Kidney epithelial cell (primary cell): ENCODE measurements at regions not wholly inside any gene's neighbourhood (a gene's known extent, or its start where the extent isn't known, plus 50 kb on each side); places are given as distances from the start of the nearest gene placed in this dataset.
"Not testable (repeated sequence)": the region's sequence is repeated elsewhere in the genome, so short reads cannot be mapped to it uniquely, and the experiment has no call there.

Experiments
- DNase-seq: peaks from one replicate; pipeline ENCODE4 v3.0.0-alpha.2; 2010; ENCODE audit warnings: low read depth
- H3K27me3 ChIP-seq: 2 replicates; pipeline ENCODE4 v1.6.0; 2011; ENCODE audit warnings: low read length; ENCODE audit not compliant: control insufficient read depth, insufficient read depth
- H3K36me3 ChIP-seq: 2 replicates; pipeline ENCODE4 v1.5.1; 2011; ENCODE audit warnings: low read length; ENCODE audit not compliant: control insufficient read depth, insufficient read depth
- H3K4me3 ChIP-seq: 2 replicates; pipeline ENCODE4 v1.5.1; 2011; ENCODE audit warnings: low read depth, mild to moderate bottlenecking, control low read depth, low read length
- CTCF ChIP-seq: IDR thresholded peaks from 2 replicates; pipeline ENCODE4 v1.5.1; 2011; ENCODE audit warnings: mild to moderate bottlenecking, moderate library complexity, low read length, control low read depth, inconsistent platforms; ENCODE audit not compliant: insufficient read depth, poor library complexity, severe bottlenecking

DNA sequence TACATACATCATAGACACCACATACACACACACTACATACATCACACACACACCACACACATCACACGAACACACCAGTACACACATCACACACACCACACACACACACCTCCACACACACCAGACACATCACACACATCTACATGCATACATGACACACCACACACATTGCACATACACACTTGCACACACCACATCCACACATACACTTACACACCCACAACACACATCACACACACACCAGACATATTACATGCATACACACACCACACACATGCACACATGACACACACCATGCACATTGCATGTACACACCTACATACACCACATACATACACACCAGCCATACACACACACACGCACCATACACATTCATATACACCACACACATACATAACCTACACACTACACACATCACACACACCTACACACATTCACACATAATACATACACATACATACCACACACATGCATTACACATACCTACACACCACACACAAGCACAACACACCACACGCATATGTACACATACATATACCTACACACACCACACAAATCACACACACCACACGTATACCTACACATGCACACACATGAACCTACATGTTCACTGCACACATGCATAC is 156.5 kb downstream of the NDUFA10 start:
- no peak for TF ChIP-seq CTCF
- Histone ChIP-seq H3K36me3 (no peaks in the 10 kb centered on the region), H3K27me3 (no peaks in the 10 kb centered on the region), H3K4me3 (no peak overlapping the region)
- no peak for DNase-seq

DNA sequence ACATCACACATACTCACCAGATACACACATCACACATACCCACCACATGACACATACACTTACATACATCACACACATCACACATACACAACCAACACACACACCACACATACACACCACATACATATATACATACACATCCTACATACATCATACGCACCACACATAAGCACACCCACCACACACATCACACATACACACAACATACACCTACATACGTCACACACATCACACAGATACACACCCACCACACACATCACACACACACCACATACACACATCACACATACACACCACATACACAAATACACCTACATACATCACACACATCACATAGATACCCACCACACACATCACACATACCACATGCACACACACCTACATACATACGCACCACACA is 158.4 kb downstream of the NDUFA10 start:
- H3K4me3 ChIP-seq = no peak overlapping the region
- no peak for TF ChIP-seq CTCF
- DNase-seq = no peak
- H3K27me3 ChIP-seq = no peaks in the 10 kb centered on the region
- H3K36me3 ChIP-seq = no peaks in the 10 kb centered on the region

DNA sequence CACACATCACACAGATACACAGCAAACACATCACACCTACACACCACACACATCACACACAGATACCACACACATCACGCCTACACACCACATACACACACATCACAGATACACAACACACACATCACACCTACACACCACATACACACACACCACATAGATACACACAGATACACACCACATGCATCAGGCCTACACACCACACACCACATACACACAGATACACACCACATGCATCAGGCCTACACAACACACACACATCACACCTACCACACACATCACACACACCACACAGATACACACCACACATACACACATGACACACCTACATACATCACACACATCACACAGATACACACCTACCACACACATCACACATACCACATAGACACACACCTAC is 158.8 kb downstream of the NDUFA10 start:
- no peak for TF ChIP-seq CTCF
- no peak overlapping the region for H3K4me3 ChIP-seq
- DNase-seq = no peak

GRCh38 chr2:239865856-239866255 is 159.3 kb downstream of the NDUFA10 start:
- DNase-seq, H3K4me3 ChIP-seq, H3K27me3 ChIP-seq, H3K36me3 ChIP-seq: not testable (repeated sequence)

More for the DNA sequence above, 158.8 kb downstream of the NDUFA10 start:
- H3K27me3 ChIP-seq = no peaks in the 10 kb centered on the region
- no peaks in the 10 kb centered on the region for H3K36me3 ChIP-seq

DNA sequence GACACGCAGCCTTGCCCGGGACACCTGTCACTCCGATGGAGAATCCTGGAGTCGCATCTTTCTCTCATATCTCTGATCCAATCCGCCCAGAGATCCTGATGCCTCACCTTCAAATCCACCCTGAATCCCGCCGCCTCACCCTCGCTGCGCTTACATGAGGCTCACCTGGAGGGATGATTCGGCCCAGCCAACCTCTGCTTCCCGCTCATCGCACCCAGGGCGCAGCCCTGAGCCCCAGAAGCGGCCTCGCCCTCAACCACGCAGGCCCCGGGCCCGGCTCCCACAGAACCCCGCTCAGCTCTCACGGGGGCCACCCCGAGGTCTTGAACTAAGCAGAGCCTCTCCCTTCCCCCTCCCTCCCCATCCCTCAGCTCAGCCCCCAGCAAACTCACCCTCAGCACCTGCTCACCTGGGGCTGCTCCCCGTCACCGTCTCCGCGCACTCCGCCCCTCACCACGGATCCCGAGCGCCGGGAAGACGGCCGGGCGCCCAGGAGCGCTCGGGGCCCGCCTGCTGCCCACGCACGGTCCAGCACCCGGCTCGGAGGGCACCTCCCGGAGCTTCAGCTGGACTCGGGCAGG is 160.0 kb downstream of the NDUFA10 start:
- DNase-seq = no peak
- Histone ChIP-seq H3K4me3 (no peak overlapping the region), H3K36me3 (no peaks in the 10 kb centered on the region), H3K27me3 (no peaks in the 10 kb centered on the region)
- TF ChIP-seq CTCF = no peak

DNA sequence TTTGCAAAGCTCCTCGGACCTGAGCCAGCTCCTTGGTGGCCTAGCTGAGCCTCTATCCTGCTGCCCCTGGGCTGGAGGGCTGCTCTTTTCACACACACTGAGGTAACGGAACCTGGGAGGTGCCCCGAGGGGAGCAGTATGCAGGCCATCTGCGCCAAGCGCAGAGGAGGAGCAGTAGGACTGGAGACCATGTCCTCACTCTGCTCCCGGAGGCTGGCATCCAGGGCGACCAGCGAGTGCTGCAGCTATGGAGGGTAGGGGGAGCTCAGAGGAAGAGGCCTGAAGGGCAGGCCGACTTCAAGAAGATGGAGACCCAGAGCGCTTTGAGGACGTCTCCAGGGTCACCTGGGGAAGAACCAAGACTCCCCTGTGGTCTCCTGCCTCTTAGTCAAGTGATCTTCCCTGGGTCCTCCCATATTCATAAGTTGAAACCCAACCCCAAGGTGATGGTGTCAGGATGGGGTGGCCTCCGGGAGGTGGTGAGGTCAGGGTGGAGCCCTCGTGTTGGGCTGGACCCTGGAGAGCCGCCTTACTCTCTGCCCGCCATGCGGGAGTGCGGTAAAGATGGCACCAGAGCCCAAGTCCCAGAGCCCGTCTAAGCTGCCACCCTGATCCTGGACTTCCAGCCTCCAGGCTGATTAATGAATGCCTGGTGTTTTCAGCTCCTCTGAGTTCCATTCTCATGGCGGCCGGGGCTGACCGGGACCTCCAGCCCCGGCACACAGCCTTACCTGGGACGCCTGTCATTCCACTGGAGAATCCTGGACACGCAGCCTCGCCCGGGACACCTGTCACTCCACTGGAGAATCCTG is 160.7 kb downstream of the NDUFA10 start:
- H3K27me3 ChIP-seq = no peaks in the 10 kb centered on the region
- no peak for DNase-seq
- no peaks in the 10 kb centered on the region for H3K36me3 ChIP-seq
- TF ChIP-seq CTCF = no peak
- no peak overlapping the region for H3K4me3 ChIP-seq
